ENCODE measurements at regions not wholly inside any gene's neighbourhood (a gene's known extent, or its start where the extent isn't known, plus 50 kb on each side); places are given as distances from the start of the nearest gene placed in this dataset.

DNA sequence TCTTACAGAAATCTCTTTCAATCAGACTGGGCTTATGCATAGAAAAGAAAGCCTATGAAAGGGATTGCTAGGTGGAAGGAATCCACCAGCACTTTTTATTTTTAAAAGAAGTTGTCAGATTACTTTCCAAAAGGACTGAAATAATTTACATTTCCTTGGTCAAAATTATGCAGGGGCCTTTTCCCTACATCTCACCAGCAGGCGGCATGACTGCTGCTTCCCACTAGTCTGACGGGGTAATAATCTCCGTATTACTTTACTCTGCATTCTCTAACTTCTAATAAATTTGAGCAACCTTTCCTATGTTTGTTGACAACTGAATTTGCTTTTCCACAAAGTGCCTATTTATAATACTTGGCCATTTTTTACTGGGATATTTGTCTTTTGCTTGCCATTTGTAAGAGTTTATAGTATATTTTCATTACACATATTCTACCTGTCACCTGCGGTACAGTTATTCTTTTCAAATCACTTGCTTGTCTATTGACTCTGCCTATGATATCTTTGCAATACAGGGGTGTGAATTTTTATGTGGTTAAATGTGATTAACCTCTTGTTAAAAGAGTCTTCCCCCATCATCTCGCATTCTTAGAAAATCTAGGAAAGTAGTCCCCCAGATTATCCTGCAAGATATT lies 51.9 kb upstream of the USP47 start:
- peak in 3 of 4 experiments; percentile 38 to 68 (median 43) for TF ChIP-seq CTCF (IDR thresholded peaks at IDR 0.05)
- TF ChIP-seq POLR2AphosphoS5 (IDR thresholded peaks at IDR 0.05), result no peak
- TF ChIP-seq POLR2A (IDR thresholded peaks at IDR 0.05), result no peak

Data from gastroesophageal sphincter (tissue), 3 donors.